Adrenal gland (tissue), 9 donors: ENCODE measurements at regions not wholly inside any gene's neighbourhood (a gene's known extent, or its start where the extent isn't known, plus 50 kb on each side); places are given as distances from the start of the nearest gene placed in this dataset.

Experiments
- DNase-seq, 7 donors: peaks; one replicate each; pipeline ENCODE4 v3.0.0-alpha.2; 2019 to 2020
- H3K27ac ChIP-seq, 5 donors: fragments of 200-600 bp; sonication (generic) in 4 of 5; 1 replicate in 3 of 5; 2 replicates in 2 of 5; pipeline versions ENCODE4 v1.5.1 to v1.8.0; 2016 to 2020; ENCODE audit warnings: mild to moderate bottlenecking in 1 of 5
- H3K27me3 ChIP-seq: fragments of 200-600 bp; 2 replicates; pipeline ENCODE4 v1.8.0; 2021
- H3K36me3 ChIP-seq, 2 donors: fragments of 200-600 bp; replicated peaks in 1 of 2; 1 replicate in 1 of 2; 2 replicates in 1 of 2; pipeline versions ENCODE4 v1.5.1 to v1.8.0; 2018 to 2022
- H3K4me1 ChIP-seq, 2 donors: fragments of 200-600 bp; replicated peaks in 1 of 2; 1 replicate in 1 of 2; 2 replicates in 1 of 2; pipeline versions ENCODE4 v1.5.1 to v1.8.0; 2018 to 2021
- H3K4me3 ChIP-seq, 4 donors: fragments of 200-600 bp; sonication (generic) in 3 of 4; one replicate each; pipeline ENCODE4 v1.5.1; 2016 to 2018
- H3K9me3 ChIP-seq, 3 donors: fragments of 200-600 bp; sonication (generic) in 1 of 3; replicated peaks in 1 of 3; 1 replicate in 2 of 3; 2 replicates in 1 of 3; pipeline versions ENCODE4 v1.5.1 to v1.8.0; 2016 to 2021
- CTCF ChIP-seq, 6 experiments: fragments of 450-650 bp in 4 of 6; fragments of 200-600 bp in 2 of 6; sonication (generic) in 1 of 6; IDR thresholded peaks; 1 replicate in 5 of 6; 2 replicates in 1 of 6; pipeline versions ENCODE4 v1.5.1 to v1.8.0; 2016 to 2021; ENCODE audit warnings: antibody characterized with exemption in 6 of 6, mild to moderate bottlenecking in 2 of 6, moderate library complexity in 1 of 6
- POLR2A ChIP-seq, 2 donors: fragments of 450-650 bp; IDR thresholded peaks; one replicate each; pipeline ENCODE4 v1.6.1; 2017; ENCODE audit warnings: antibody characterized with exemption in 2 of 2, mild to moderate bottlenecking in 2 of 2, moderate library complexity in 1 of 2
- WGBS, 4 donors: extraction: QIAGEN DNeasy Blood & Tissue Kit in 2 of 4; methylation state at CpG; one replicate each; pipeline versions ENCODE4 v1.1.5 to v1.1.7; 2013 to 2017; 5-methylcytosine and 5-hydroxymethylcytosine counted together
- intact Hi-C, 2 donors: fragments of 100-400 bp; cut with DNase I; formaldehyde crosslinking; loops; one replicate each; pipeline versions ENCODE4 v1.14.1 to v1.15.0; 2022 to 2023
- donor health status: healthy with polysubstance abuse.
- donor health status: Bipolar disorder and iron deficiency.
- donor health status: DM: yes; HTN: yes; CAD: no.
- donor health status: DM: no; HTN: no; CAD: no.
- donor health status: DM: no; HTN: no; CAD: no.

GRCh38 chr15:93217343-93217742 is 128.3 kb upstream of the RGMA start:
- Histone ChIP-seq H3K27ac (no peak overlapping the region), H3K36me3 (no peaks in the 10 kb centered on the region), H3K4me1 (no peaks in the 10 kb centered on the region), H3K9me3 (no peaks in the 10 kb centered on the region), H3K4me3 (no peak overlapping the region), H3K27me3 (no peaks in the 10 kb centered on the region)
- intact Hi-C loops, result no loop called here
- 61 to 70% (median 67%) methylated on average over 1 of the region's 1 CpG for WGBS, 4 donors
- no peak for DNase-seq
- TF ChIP-seq CTCF (IDR thresholded peaks at IDR 0.05), result no peak
- TF ChIP-seq POLR2A (IDR thresholded peaks at IDR 0.05), result no peak

DNA sequence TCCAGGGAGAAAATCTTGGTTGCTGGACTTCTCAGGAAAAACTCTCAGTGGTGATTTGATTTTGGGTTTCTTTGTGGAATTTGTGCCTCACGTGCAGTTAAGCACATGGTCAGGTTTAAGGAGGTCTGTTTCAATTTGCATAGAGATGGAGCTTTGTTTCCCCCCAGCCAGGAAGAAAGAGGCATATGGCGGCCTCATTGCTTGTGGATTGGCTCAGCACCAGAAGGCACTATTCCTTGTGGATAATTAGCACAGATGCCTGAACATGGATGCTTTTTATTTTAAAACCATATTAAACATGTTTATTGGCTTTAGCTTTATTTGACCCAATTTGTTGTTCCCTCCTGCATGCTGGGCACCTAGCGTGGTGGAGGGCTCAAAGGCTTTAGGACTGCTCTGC is 125.1 kb upstream of the RGMA start:
- Histone ChIP-seq H3K9me3 (no peaks in the 10 kb centered on the region), H3K27ac (no peak overlapping the region), H3K4me1 (no peaks in the 10 kb centered on the region), H3K27me3 (no peaks in the 10 kb centered on the region), H3K4me3 (no peak overlapping the region), H3K36me3 (no peaks in the 10 kb centered on the region)
- DNase-seq, result no peak
- intact Hi-C loops, result no loop called here
- WGBS, 4 donors, result 73 to 86% (median 81%) methylated on average over 3 of the region's 3 CpGs
- TF ChIP-seq CTCF (IDR thresholded peaks at IDR 0.05) (no peak), POLR2A (IDR thresholded peaks at IDR 0.05) (no peak)

- 74 to 79% (median 76%) methylated on average over 4 to 5 of the region's 5 CpGs for WGBS, 4 donors
- Histone ChIP-seq H3K27ac (no peak overlapping the region), H3K4me3 (no peak overlapping the region), H3K4me1 (no peaks in the 10 kb centered on the region), H3K9me3 (no peaks in the 10 kb centered on the region), H3K36me3 (no peaks in the 10 kb centered on the region), H3K27me3 (no peaks in the 10 kb centered on the region)
- intact Hi-C loops, result no loop called here
- no peak for DNase-seq
- TF ChIP-seq POLR2A (IDR thresholded peaks at IDR 0.05), result no peak
- TF ChIP-seq CTCF (IDR thresholded peaks at IDR 0.05), result no peak
These were observed 124.3 kb upstream of the RGMA start for GRCh38 chr15:93213281-93213680.

GRCh38 chr15:93212578-93212977 is 123.6 kb upstream of the RGMA start:
- Histone ChIP-seq H3K9me3 (no peaks in the 10 kb centered on the region), H3K27ac (no peak overlapping the region), H3K36me3 (no peaks in the 10 kb centered on the region), H3K4me1 (no peaks in the 10 kb centered on the region), H3K4me3 (no peak overlapping the region), H3K27me3 (no peaks in the 10 kb centered on the region)
- TF ChIP-seq POLR2A (IDR thresholded peaks at IDR 0.05) (no peak), CTCF (IDR thresholded peaks at IDR 0.05) (no peak)
- 81 to 92% (median 86%) methylated on average over 5 of the region's 5 CpGs for whole genome bisulfite sequencing, 4 donors
- DNase-seq, result no peak
- intact Hi-C loops, result no loop called here
